ENCODE measurements at regions not wholly inside any gene's neighbourhood (a gene's known extent, or its start where the extent isn't known, plus 50 kb on each side); places are given as distances from the start of the nearest gene placed in this dataset.
"Not testable (repeated sequence)": the region's sequence is repeated elsewhere in the genome, so short reads cannot be mapped to it uniquely, and the experiment has no call there.

GRCh38 chrX:1813809-1814208, 198.9 kb downstream of the ASMT start:
- intact Hi-C loops (cut with micrococcal nuclease) = no loop called here
- WGBS (ENCODE audit: insufficient coverage) = 26% methylated on average over 10 of the region's 15 CpGs
- H3K4me1 Mint-ChIP-seq = no peaks in the 10 kb centered on the region

GRCh38 chrX:1815456-1816175, 200.8 kb downstream of the ASMT start:
- peaks cover 2 to 13% (median 8%) of the 10 kb centered on the region in 7 donors for H3K9me3 Mint-ChIP-seq

More at GRCh38 chrX:1813809-1814208, 198.9 kb downstream of the ASMT start:
- Histone ChIP-seq H3K4me2 (replicated peaks; ENCODE audit: extremely low read depth, low read length, poor library complexity, severe bottlenecking) (no peak overlapping the region), H3K27me3 (ENCODE audit: control insufficient read depth in 2 of 2, insufficient read depth in 2 of 2, low read length in 2 of 2) (no peaks in the 10 kb centered on the region), H3K4me3 (replicated peaks in 1 of 3; ENCODE audit: low read depth in 2 of 3, low read length in 3 of 3) (no peak overlapping the region), H3K9ac (ENCODE audit: insufficient read depth, low read length, poor library complexity, severe bottlenecking) (no peak overlapping the region), H3K79me2 (ENCODE audit: insufficient read depth, low read length) (no peaks in the 10 kb centered on the region), H3K9me3 (replicated peaks in 1 of 2; ENCODE audit: control insufficient read depth in 1 of 2, insufficient read depth in 1 of 2, low read length in 2 of 2) (peaks cover 4 to 15% of the 10 kb centered on the region in 2 donors), H4K20me1 (ENCODE audit: insufficient read depth, low read length) (no peaks in the 10 kb centered on the region), H3K36me3 (replicated peaks in 1 of 2; ENCODE audit: control insufficient read depth in 1 of 2, insufficient read depth in 2 of 2, low read length in 2 of 2) (no peaks in the 10 kb centered on the region), H3K27ac (ENCODE audit: low read depth in 1 of 2, low read length in 2 of 2) (no peak overlapping the region), H3K4me1 (ENCODE audit: control insufficient read depth in 1 of 2, insufficient read depth in 2 of 2, low read length in 2 of 2) (no peaks in the 10 kb centered on the region), H2AFZ (ENCODE audit: insufficient read depth, low read depth, low read length, poor library complexity, severe bottlenecking) (no peak overlapping the region)
- Mint-ChIP-seq H3K4me3 (peak overlapping the region in 1 of 2 donors; percentile 37), H3K27me3 (ENCODE audit: low read depth in 3 of 3) (peaks cover 0 to 6% (median 2%) of the 10 kb centered on the region in 3 donors), H3K36me3 (no peaks in the 10 kb centered on the region), H3K9me3 (peaks cover 3 to 12% (median 7%) of the 10 kb centered on the region in 7 donors), H3K27ac (no peak overlapping the region)
- no peak for TF ChIP-seq CTCF (IDR thresholded peaks at IDR 0.05)
- DNase-seq = no peak

GRCh38 chrX:1816387-1816982, 201.6 kb downstream of the ASMT start:
- H3K4me1 Mint-ChIP-seq; H3K27me3 Mint-ChIP-seq (ENCODE audit: low read depth in 3 of 3); H3K4me3 Mint-ChIP-seq; H3K27ac Mint-ChIP-seq; H4K20me1 ChIP-seq (ENCODE audit: insufficient read depth, low read length); H3K9ac ChIP-seq (ENCODE audit: insufficient read depth, low read length, poor library complexity, severe bottlenecking); H3K4me1 ChIP-seq (ENCODE audit: control insufficient read depth in 1 of 2, insufficient read depth in 2 of 2, low read length in 2 of 2); H3K4me3 ChIP-seq (replicated peaks in 1 of 3; ENCODE audit: low read depth in 2 of 3, low read length in 3 of 3); H3K79me2 ChIP-seq (ENCODE audit: insufficient read depth, low read length); H2AFZ ChIP-seq (ENCODE audit: insufficient read depth, low read depth, low read length, poor library complexity, severe bottlenecking); intact Hi-C loops (cut with micrococcal nuclease); H3K27me3 ChIP-seq (ENCODE audit: control insufficient read depth in 2 of 2, insufficient read depth in 2 of 2, low read length in 2 of 2); H3K36me3 Mint-ChIP-seq; H3K4me2 ChIP-seq (replicated peaks; ENCODE audit: extremely low read depth, low read length, poor library complexity, severe bottlenecking); H3K36me3 ChIP-seq (replicated peaks in 1 of 2; ENCODE audit: control insufficient read depth in 1 of 2, insufficient read depth in 2 of 2, low read length in 2 of 2); H3K9me3 ChIP-seq (replicated peaks in 1 of 2; ENCODE audit: control insufficient read depth in 1 of 2, insufficient read depth in 1 of 2, low read length in 2 of 2); DNase-seq; H3K27ac ChIP-seq (ENCODE audit: low read depth in 1 of 2, low read length in 2 of 2): not testable (repeated sequence)
- WGBS (ENCODE audit: insufficient coverage) = 97% methylated on average over 6 of the region's 17 CpGs
- peaks cover 0 to 13% (median 8%) of the 10 kb centered on the region in 7 donors for H3K9me3 Mint-ChIP-seq

More at GRCh38 chrX:1815456-1816175, 200.8 kb downstream of the ASMT start:
- 94% methylated on average over 10 of the region's 15 CpGs for WGBS (ENCODE audit: insufficient coverage)
- no peaks in the 10 kb centered on the region for H3K36me3 ChIP-seq (replicated peaks in 1 of 2; ENCODE audit: control insufficient read depth in 1 of 2, insufficient read depth in 2 of 2, low read length in 2 of 2)
- Mint-ChIP-seq H3K4me3 (no peak overlapping the region), H3K27ac (no peak overlapping the region), H3K4me1 (no peaks in the 10 kb centered on the region), H3K36me3 (no peaks in the 10 kb centered on the region), H3K27me3 (ENCODE audit: low read depth in 3 of 3) (peaks cover 0 to 6% (median 0%) of the 10 kb centered on the region in 3 donors)
- intact Hi-C loops (cut with micrococcal nuclease) = no loop called here
- H3K27ac ChIP-seq (ENCODE audit: low read depth in 1 of 2, low read length in 2 of 2) = no peak overlapping the region
- H3K27me3 ChIP-seq (ENCODE audit: control insufficient read depth in 2 of 2, insufficient read depth in 2 of 2, low read length in 2 of 2) = no peaks in the 10 kb centered on the region
- no peak overlapping the region for H2AFZ ChIP-seq (ENCODE audit: insufficient read depth, low read depth, low read length, poor library complexity, severe bottlenecking)
- H4K20me1 ChIP-seq (ENCODE audit: insufficient read depth, low read length) = no peaks in the 10 kb centered on the region
- H3K4me2 ChIP-seq (replicated peaks; ENCODE audit: extremely low read depth, low read length, poor library complexity, severe bottlenecking) = no peak overlapping the region
- H3K4me3 ChIP-seq (replicated peaks in 1 of 3; ENCODE audit: low read depth in 2 of 3, low read length in 3 of 3) = no peak overlapping the region
- no peaks in the 10 kb centered on the region for H3K79me2 ChIP-seq (ENCODE audit: insufficient read depth, low read length)
- no peak for TF ChIP-seq CTCF (IDR thresholded peaks at IDR 0.05)
- peaks cover 4 to 7% of the 10 kb centered on the region in 2 donors for H3K9me3 ChIP-seq (replicated peaks in 1 of 2; ENCODE audit: control insufficient read depth in 1 of 2, insufficient read depth in 1 of 2, low read length in 2 of 2)
- no peak for DNase-seq
- H3K9ac ChIP-seq (ENCODE audit: insufficient read depth, low read length, poor library complexity, severe bottlenecking) = no peak overlapping the region
- no peaks in the 10 kb centered on the region for H3K4me1 ChIP-seq (ENCODE audit: control insufficient read depth in 1 of 2, insufficient read depth in 2 of 2, low read length in 2 of 2)

Data from CD14-positive monocyte (primary cell).